H1 (cell line): ENCODE measurements at regions not wholly inside any gene's neighbourhood (a gene's known extent, or its start where the extent isn't known, plus 50 kb on each side); places are given as distances from the start of the nearest gene placed in this dataset.

Source experiments
- CTCF ChIA-PET: fragments of 300-600 bp; sonication (Branson Sonifier 250); formaldehyde crosslinking; loops from one replicate; lab custom pipeline; 2021; ENCODE audit not compliant: partially characterized antibody; lab: Charles Lee
- POLR2A ChIA-PET: fragments of 300-600 bp; sonication (Branson Sonifier 250); formaldehyde crosslinking; loops from one replicate; lab custom pipeline; 2021; ENCODE audit warnings: inconsistent platforms; ENCODE audit not compliant: partially characterized antibody; lab: Charles Lee
- DNase-seq, 2 experiments: peaks; one replicate each; pipeline versions ENCODE4 v3.0.0 to v3.0.0-alpha.2; 2010 to 2022; ENCODE audit warnings: low spot score in 2 of 2, low read depth in 1 of 2, mixed read lengths in 1 of 2
- FAIRE-seq: peaks from 2 replicates; lab custom pipeline; 2011; peaks lifted over from hg19 to GRCh38; lab: Jason Lieb, UNC
- H2AFZ ChIP-seq: 2 replicates; pipeline ENCODE4 v1.8.1; 2012; ENCODE audit warnings: low read length, inconsistent platforms
- H2AK5ac ChIP-seq: 2 replicates; pipeline ENCODE4 v1.6.1; 2013; ENCODE audit warnings: low read depth, low read length
- H2BK120ac ChIP-seq: replicated peaks from 2 replicates; pipeline ENCODE3; 2013; ENCODE audit warnings: low read depth, low read length, inconsistent platforms
- H2BK12ac ChIP-seq: 2 replicates; pipeline ENCODE4 v1.6.1; 2013; ENCODE audit warnings: low read depth, low read length
- H2BK15ac ChIP-seq: 2 replicates; pipeline ENCODE4 v1.6.1; 2013; ENCODE audit warnings: low read length
- H2BK20ac ChIP-seq: 2 replicates; pipeline ENCODE4 v1.6.1; 2013; ENCODE audit warnings: low read length
- H2BK5ac ChIP-seq: 2 replicates; pipeline ENCODE4 v1.6.1; 2013; ENCODE audit warnings: low read depth, low read length
- H3K14ac ChIP-seq: 2 replicates; pipeline ENCODE4 v1.6.1; 2013; ENCODE audit warnings: inconsistent platforms; ENCODE audit not compliant: insufficient read length
- H3K18ac ChIP-seq: 2 replicates; pipeline ENCODE4 v1.6.1; 2013; ENCODE audit warnings: low read length; ENCODE audit errors: extremely low read depth
- H3K23ac ChIP-seq: 2 replicates; pipeline ENCODE4 v1.6.1; 2013; ENCODE audit warnings: inconsistent platforms; ENCODE audit not compliant: insufficient read length
- H3K23me2 ChIP-seq: 2 replicates; pipeline ENCODE4 v1.6.1; 2013; ENCODE audit warnings: low read depth, low read length
- H3K27ac ChIP-seq: 2 replicates; pipeline ENCODE4 v1.6.1; 2011; ENCODE audit warnings: low read depth, low read length, inconsistent platforms
- H3K27me3 ChIP-seq, 4 experiments: replicated peaks in 1 of 4; 1 replicate in 1 of 4; 2 replicates in 3 of 4; pipeline versions ENCODE4 v1.6.1 to v1.8.1; 2011 to 2013; ENCODE audit warnings: low read length in 3 of 4, mild to moderate bottlenecking in 3 of 4, inconsistent platforms in 2 of 4, mixed read lengths in 2 of 4, moderate library complexity in 1 of 4; ENCODE audit not compliant: control insufficient read depth in 3 of 4, insufficient read depth in 3 of 4; ENCODE audit errors: extremely low read depth in 1 of 4
- H3K36me3 ChIP-seq, 4 experiments: 2 replicates each; pipeline versions ENCODE4 v1.6.1 to v1.8.1; 2011 to 2013; ENCODE audit warnings: mild to moderate bottlenecking in 4 of 4, low read length in 3 of 4, moderate library complexity in 2 of 4, control low read depth in 1 of 4, inconsistent platforms in 1 of 4; ENCODE audit not compliant: insufficient read depth in 4 of 4, control insufficient read depth in 2 of 4
- H3K4ac ChIP-seq: replicated peaks from 2 replicates; pipeline ENCODE3; 2013; ENCODE audit warnings: low read length, low read depth, mixed read lengths, inconsistent platforms; ENCODE audit not compliant: insufficient read length
- H3K4me1 ChIP-seq, 4 experiments: replicated peaks in 1 of 4; 1 replicate in 1 of 4; 2 replicates in 3 of 4; pipeline versions ENCODE4 v1.6.1 to v1.8.1; 2011 to 2013; ENCODE audit warnings: low read length in 3 of 4, inconsistent platforms in 2 of 4, mixed read lengths in 1 of 4; ENCODE audit not compliant: insufficient read depth in 4 of 4, control insufficient read depth in 3 of 4
- H3K4me2 ChIP-seq, 2 experiments: 2 replicates each; pipeline versions ENCODE4 v1.6.1 to v1.8.1; 2011 to 2013; ENCODE audit warnings: low read depth in 2 of 2, low read length in 2 of 2, control low read depth in 1 of 2, inconsistent platforms in 1 of 2, mild to moderate bottlenecking in 1 of 2; ENCODE audit not compliant: insufficient read depth in 1 of 2
- H3K4me3 ChIP-seq, 4 experiments: fragments of 200-600, 300-600 bp in 1 of 4; sonication (generic), shearing (Covaris generic), sonication (Bioruptor Twin) in 1 of 4; 2 replicates each; pipeline versions ENCODE4 v1.5.1 to v1.8.1; 2011 to 2016; ENCODE audit warnings: low read length in 4 of 4, low read depth in 3 of 4, control low read depth in 2 of 4, inconsistent platforms in 2 of 4, mild to moderate bottlenecking in 2 of 4, mixed read lengths in 1 of 4, moderate library complexity in 1 of 4; ENCODE audit not compliant: insufficient read depth in 2 of 4; ENCODE audit errors: extremely low read depth in 1 of 4
- H3K56ac ChIP-seq: replicated peaks from 2 replicates; pipeline ENCODE3; 2013; ENCODE audit warnings: low read depth, mild to moderate bottlenecking, mixed read lengths, low read length, inconsistent platforms; ENCODE audit not compliant: insufficient read length
- H3K79me1 ChIP-seq: 2 replicates; pipeline ENCODE4 v1.6.1; 2013; ENCODE audit warnings: low read depth, low read length, control low read depth
- H3K79me2 ChIP-seq, 2 experiments: 2 replicates each; pipeline versions ENCODE4 v1.6.1 to v1.8.1; 2012 to 2013; ENCODE audit warnings: low read length in 2 of 2, mild to moderate bottlenecking in 2 of 2, inconsistent platforms in 1 of 2; ENCODE audit not compliant: insufficient read depth in 2 of 2, control insufficient read depth in 1 of 2
- H3K9ac ChIP-seq, 4 experiments: replicated peaks in 1 of 4; 1 replicate in 1 of 4; 2 replicates in 3 of 4; pipeline versions ENCODE4 v1.6.1 to v1.8.1; 2011 to 2013; ENCODE audit warnings: low read depth in 3 of 4, low read length in 3 of 4, control low read depth in 2 of 4, mild to moderate bottlenecking in 2 of 4, moderate library complexity in 2 of 4, inconsistent platforms in 1 of 4; ENCODE audit errors: extremely low read depth in 1 of 4
- H3K9me3 ChIP-seq, 2 experiments: 2 replicates each; pipeline versions ENCODE4 v1.6.1 to v1.8.1; 2012 to 2013; ENCODE audit warnings: mild to moderate bottlenecking in 2 of 2, moderate library complexity in 2 of 2, control low read depth in 1 of 2, inconsistent platforms in 1 of 2, low read depth in 1 of 2, low read length in 1 of 2, mixed read lengths in 1 of 2; ENCODE audit not compliant: insufficient read depth in 2 of 2
- H4K20me1 ChIP-seq, 2 experiments: replicated peaks in 1 of 2; 2 replicates each; pipeline versions ENCODE3 to v1.8.1; 2011 to 2013; ENCODE audit warnings: inconsistent platforms in 2 of 2, low read length in 2 of 2, mild to moderate bottlenecking in 1 of 2; ENCODE audit not compliant: insufficient read depth in 2 of 2, control insufficient read depth in 1 of 2
- H4K5ac ChIP-seq: 2 replicates; pipeline ENCODE4 v1.6.1; 2013; ENCODE audit warnings: low read length, low read depth, mixed read lengths, inconsistent platforms; ENCODE audit not compliant: insufficient read length
- H4K8ac ChIP-seq: 2 replicates; pipeline ENCODE4 v1.8.0; 2013; ENCODE audit warnings: mild to moderate bottlenecking, moderate library complexity, low read length, inconsistent platforms; ENCODE audit not compliant: insufficient read depth; ENCODE audit errors: extremely low read depth
- H4K91ac ChIP-seq: replicated peaks from 2 replicates; pipeline ENCODE3; 2013; ENCODE audit warnings: low read length, mixed read lengths, inconsistent platforms; ENCODE audit not compliant: insufficient read length
- BACH1 ChIP-seq: IDR thresholded peaks from 2 replicates; pipeline ENCODE4 v1.6.1; 2012; ENCODE audit warnings: low read length, improper control_type of control experiment
- CEBPB ChIP-seq: IDR thresholded peaks from 2 replicates; pipeline ENCODE4 v1.6.1; 2012; ENCODE audit warnings: low read depth, low read length
- EP300 ChIP-seq, 2 experiments: IDR thresholded peaks; 1 replicate in 1 of 2; 2 replicates in 1 of 2; pipeline ENCODE4 v1.6.1; 2011 to 2012; ENCODE audit warnings: low read depth in 2 of 2, low read length in 2 of 2, mild to moderate bottlenecking in 2 of 2, borderline replicate concordance in 1 of 2, inconsistent platforms in 1 of 2, moderate library complexity in 1 of 2
- HDAC6 ChIP-seq: IDR thresholded peaks from one replicate; pipeline ENCODE4 v1.7.1; 2012; ENCODE audit warnings: low read depth, mild to moderate bottlenecking, inconsistent platforms, low read length, moderate library complexity
- KDM4A ChIP-seq: IDR thresholded peaks from one replicate; pipeline ENCODE4 v1.7.1; 2012; ENCODE audit warnings: low read depth, mild to moderate bottlenecking, moderate library complexity, low read length, inconsistent platforms; ENCODE audit not compliant: severe bottlenecking
- SAP30 ChIP-seq: fragments of 300-600 bp; sonication (generic); IDR thresholded peaks from 2 replicates; pipeline ENCODE4 v1.7.1; 2012; ENCODE audit warnings: low read length, moderate library complexity, mild to moderate bottlenecking, inconsistent platforms; ENCODE audit not compliant: insufficient read depth, insufficient replicate concordance
- SP2 ChIP-seq: IDR thresholded peaks from 2 replicates; pipeline ENCODE4 v1.6.1; 2012; ENCODE audit warnings: mild to moderate bottlenecking, low read length, inconsistent platforms
- SUZ12 ChIP-seq: fragments of 200-600 bp; sonication (generic); IDR thresholded peaks from 2 replicates; pipeline ENCODE4 v1.6.1; 2012; ENCODE audit warnings: mild to moderate bottlenecking, inconsistent platforms, low read length, moderate library complexity, mixed read lengths
- USF2 ChIP-seq: IDR thresholded peaks from 2 replicates; pipeline ENCODE4 v1.6.1; 2011; ENCODE audit warnings: low read length, improper control_type of control experiment
- WGBS, 2 experiments: shearing (Covaris generic) in 1 of 2; methylation state at CpG; one replicate each; pipeline versions ENCODE4 v1.1.6 to v1.1.7; 2013 to 2015; ENCODE audit warnings: low lambda C conversion rate in 2 of 2, mixed read lengths in 2 of 2, inconsistent platforms in 1 of 2, low coverage in 1 of 2, missing lambda C conversion rate in 1 of 2; ENCODE audit not compliant: insufficient replicate concordance in 2 of 2, insufficient coverage in 1 of 2, insufficient read length in 1 of 2; ENCODE audit errors: extremely low coverage in 1 of 2, missing lambda C conversion rate in 1 of 2; 5-methylcytosine and 5-hydroxymethylcytosine counted together

DNA sequence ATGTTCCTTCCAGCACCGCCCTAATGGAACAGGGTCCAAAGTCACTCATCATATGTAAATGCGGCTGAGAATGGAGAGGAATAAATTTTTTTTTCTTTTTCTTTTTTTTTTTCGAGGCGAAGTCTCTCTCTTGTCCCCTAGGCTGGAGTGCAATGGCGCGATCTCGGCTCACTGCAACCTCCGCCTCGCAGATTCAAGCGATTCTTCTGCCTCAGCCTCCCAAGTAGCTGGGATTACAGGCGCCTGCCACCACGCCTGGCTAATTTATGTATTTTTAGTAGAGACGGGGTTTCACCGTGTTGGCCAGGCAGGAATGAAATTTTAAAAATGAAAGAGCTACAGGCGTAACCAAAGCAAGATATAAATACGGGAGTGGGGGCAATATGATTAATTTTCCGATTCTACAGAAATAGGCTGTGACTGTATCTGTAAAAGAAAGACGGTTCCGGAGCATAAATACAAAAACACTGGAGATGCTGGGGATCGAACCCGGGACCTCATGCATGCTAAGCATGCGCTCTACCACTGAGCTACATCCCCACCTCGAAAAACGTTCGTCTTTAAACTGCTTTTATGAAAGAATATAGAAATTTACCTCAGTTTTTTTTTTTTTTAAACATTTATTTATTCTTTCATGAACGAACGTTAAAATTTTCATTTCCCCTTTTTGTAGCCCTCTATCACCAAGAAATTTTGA lies 132.2 kb downstream of the GPX5 start:
- ChIA-PET POLR2A (interaction anchor here (0.7 kb wide), 1 partner anchor 25 kb away, joined by 3 read pairs; no protein-coding TSS in a partner anchor), CTCF (interaction anchor here (0.6 to 1.2 kb wide), 2 partner anchors 21 to 203 kb away, joined by 3 to 5 read pairs; no protein-coding TSS in a partner anchor)
- H3K23ac ChIP-seq, result no peak overlapping the region
- no peak overlapping the region for H3K56ac ChIP-seq
- peak overlapping the region; percentile 62 to 86 for H3K4me2 ChIP-seq
- peaks cover 10% of the 10 kb centered on the region; the same call in 1 of the 2 replicates for H3K23me2 ChIP-seq
- no peak overlapping the region for H2BK5ac ChIP-seq
- H3K36me3 ChIP-seq, result no peaks in the 10 kb centered on the region
- H2BK120ac ChIP-seq, result no peak overlapping the region
- H3K79me2 ChIP-seq, result no peaks in the 10 kb centered on the region
- no peaks in the 10 kb centered on the region for H3K79me1 ChIP-seq
- no peak overlapping the region for H2BK20ac ChIP-seq
- H4K8ac ChIP-seq, result no peak overlapping the region
- no peak overlapping the region for H3K4ac ChIP-seq
- no peak overlapping the region for H2BK12ac ChIP-seq
- no peak overlapping the region for H4K5ac ChIP-seq
- WGBS, 2 experiments, result 4% methylated on average over 27 of the region's 27 CpGs; no CpG with 5 or more reads in 1 of the 2 experiments
- H3K27me3 ChIP-seq, result peaks cover 0 to 5% (median 2%) of the 10 kb centered on the region in 4 experiments; a peak in 4 of 7 replicates
- H3K27ac ChIP-seq, result no peak overlapping the region
- no peaks in the 10 kb centered on the region for H4K20me1 ChIP-seq
- no peaks in the 10 kb centered on the region for H3K9me3 ChIP-seq
- H3K14ac ChIP-seq, result no peak overlapping the region
- DNase-seq (peak in 1 of 2 experiments; percentile 68), FAIRE-seq (peak; percentile 36)
- H2AK5ac ChIP-seq, result no peak overlapping the region
- H3K4me1 ChIP-seq, result no peaks in the 10 kb centered on the region
- no peak overlapping the region for H3K18ac ChIP-seq
- no peak overlapping the region for H2BK15ac ChIP-seq
- no peak overlapping the region for H4K91ac ChIP-seq
- H3K4me3 ChIP-seq, result peak overlapping the region; percentile 70 to 97 (median 81)
- H2AFZ ChIP-seq, result peak overlapping the region; percentile 92
- H3K9ac ChIP-seq, result peak overlapping the region; percentile 39 to 45 (median 42); a peak in 6 of 7 replicates
- TF ChIP-seq BACH1 (no peak), HDAC6 (no peak), KDM4A (peak; percentile 48), EP300 (IDR thresholded peaks at IDR 0.05; ENCODE audit: borderline replicate concordance in 1 of 2, low read depth in 2 of 2, low read length in 2 of 2) (no peak), SUZ12 (no peak), SP2 (no peak), CEBPB (peak; percentile 48; the same call in 1 of the 2 replicates), SAP30 (no peak), USF2 (no peak)
